ENCODE measurements at regions not wholly inside any gene's neighbourhood (a gene's known extent, or its start where the extent isn't known, plus 50 kb on each side); places are given as distances from the start of the nearest gene placed in this dataset.

- DNase-seq (ENCODE audit: low read depth), result peak; percentile 15
- TF ChIP-seq CTCF (IDR thresholded peaks at IDR 0.05; ENCODE audit: insufficient read depth, low read length), result no peak
- H3K4me3 ChIP-seq (ENCODE audit: low read depth, low read length), result no peak overlapping the region
These were observed 206.4 kb upstream of the FOXD3 start for GRCh38 chr1:63116016-63116415.

- peak; percentile 28 for DNase-seq (ENCODE audit: low read depth)
- H3K4me3 ChIP-seq (ENCODE audit: low read depth, low read length), result no peak overlapping the region
- no peak for TF ChIP-seq CTCF (IDR thresholded peaks at IDR 0.05; ENCODE audit: insufficient read depth, low read length)
These were observed 202.7 kb upstream of the FOXD3 start for GRCh38 chr1:63119575-63120155.

GRCh38 chr1:63122079-63122478 lies 200.3 kb upstream of the FOXD3 start:
- TF ChIP-seq CTCF (IDR thresholded peaks at IDR 0.05; ENCODE audit: insufficient read depth, low read length), result no peak
- DNase-seq (ENCODE audit: low read depth), result no peak
- no peak overlapping the region for H3K4me3 ChIP-seq (ENCODE audit: low read depth, low read length)

GRCh38 chr1:63124666-63125191 lies 197.6 kb upstream of the FOXD3 start:
- no peak for TF ChIP-seq CTCF (IDR thresholded peaks at IDR 0.05; ENCODE audit: insufficient read depth, low read length)
- peak; percentile 86 for DNase-seq (ENCODE audit: low read depth)
- H3K4me3 ChIP-seq (ENCODE audit: low read depth, low read length), result peak overlapping the region; percentile 20

GRCh38 chr1:63126104-63126503 lies 196.3 kb upstream of the FOXD3 start:
- H3K4me3 ChIP-seq (ENCODE audit: low read depth, low read length), result no peak overlapping the region
- DNase-seq (ENCODE audit: low read depth), result no peak
- no peak for TF ChIP-seq CTCF (IDR thresholded peaks at IDR 0.05; ENCODE audit: insufficient read depth, low read length)

- no peak overlapping the region for H3K4me3 ChIP-seq (ENCODE audit: low read depth, low read length)
- TF ChIP-seq CTCF (IDR thresholded peaks at IDR 0.05; ENCODE audit: insufficient read depth, low read length), result no peak
- no peak for DNase-seq (ENCODE audit: low read depth)
These were observed 195.0 kb upstream of the FOXD3 start for GRCh38 chr1:63127376-63127775.

GRCh38 chr1:63128556-63128955 lies 193.8 kb upstream of the FOXD3 start:
- H3K4me3 ChIP-seq (ENCODE audit: low read depth, low read length), result no peak overlapping the region
- TF ChIP-seq CTCF (IDR thresholded peaks at IDR 0.05; ENCODE audit: insufficient read depth, low read length), result no peak
- DNase-seq (ENCODE audit: low read depth), result no peak

Measured in fibroblast of the aortic adventitia (primary cell).